Trophoblast cell (in vitro differentiated cells and primary cell): ENCODE measurements at regions not wholly inside any gene's neighbourhood (a gene's known extent, or its start where the extent isn't known, plus 50 kb on each side); places are given as distances from the start of the nearest gene placed in this dataset.

Source experiments
- DNase-seq, 2 donors: peaks; one replicate each; pipeline ENCODE4 v3.0.0-alpha.2; 2016
- H2AFZ ChIP-seq: 2 replicates; pipeline ENCODE4 v1.6.1; 2013; ENCODE audit warnings: low read length, moderate library complexity, mild to moderate bottlenecking; ENCODE audit not compliant: insufficient read depth, poor library complexity
- H2AK5ac ChIP-seq: 2 replicates; pipeline ENCODE4 v1.6.1; 2013; ENCODE audit warnings: mild to moderate bottlenecking, low read length
- H2BK120ac ChIP-seq: 2 replicates; pipeline ENCODE4 v1.6.1; 2013; ENCODE audit warnings: low read length, mild to moderate bottlenecking, moderate library complexity; ENCODE audit not compliant: insufficient read depth, poor library complexity
- H2BK12ac ChIP-seq: 2 replicates; pipeline ENCODE4 v1.6.1; 2013; ENCODE audit warnings: mild to moderate bottlenecking, low read length, moderate library complexity
- H2BK5ac ChIP-seq: 2 replicates; pipeline ENCODE4 v1.6.1; 2013; ENCODE audit warnings: low read length, low read depth, moderate library complexity, mild to moderate bottlenecking; ENCODE audit not compliant: poor library complexity
- H3K14ac ChIP-seq: 2 replicates; pipeline ENCODE4 v1.6.1; 2013; ENCODE audit warnings: mild to moderate bottlenecking, low read length
- H3K18ac ChIP-seq: 2 replicates; pipeline ENCODE4 v1.6.1; 2013; ENCODE audit warnings: mild to moderate bottlenecking, low read length
- H3K23ac ChIP-seq: 2 replicates; pipeline ENCODE4 v1.6.1; 2013; ENCODE audit warnings: low read length
- H3K27ac ChIP-seq: 2 replicates; pipeline ENCODE4 v1.5.1; 2013; ENCODE audit warnings: low read depth, mild to moderate bottlenecking, inconsistent platforms, low read length, moderate library complexity
- H3K27me3 ChIP-seq: 2 replicates; pipeline ENCODE4 v1.6.1; 2013; ENCODE audit warnings: inconsistent platforms, mild to moderate bottlenecking, low read length, moderate library complexity; ENCODE audit not compliant: insufficient read depth
- H3K36me3 ChIP-seq, 2 experiments: 1 replicate in 1 of 2; 2 replicates in 1 of 2; pipeline ENCODE4 v1.6.1; 2013; ENCODE audit warnings: low read length in 2 of 2, mild to moderate bottlenecking in 2 of 2, moderate library complexity in 1 of 2; ENCODE audit not compliant: insufficient read depth in 2 of 2, control insufficient read depth in 1 of 2
- H3K4ac ChIP-seq: 2 replicates; pipeline ENCODE4 v1.6.1; 2013; ENCODE audit warnings: low read depth, mild to moderate bottlenecking, low read length, moderate library complexity
- H3K4me1 ChIP-seq, 2 experiments: 1 replicate in 1 of 2; 2 replicates in 1 of 2; pipeline ENCODE4 v1.6.1; 2013; ENCODE audit warnings: low read length in 2 of 2, mild to moderate bottlenecking in 2 of 2, moderate library complexity in 1 of 2; ENCODE audit not compliant: insufficient read depth in 2 of 2, control insufficient read depth in 1 of 2
- H3K4me2 ChIP-seq: 2 replicates; pipeline ENCODE4 v1.6.1; 2013; ENCODE audit warnings: inconsistent platforms, mild to moderate bottlenecking, low read length, moderate library complexity
- H3K4me3 ChIP-seq: 2 replicates; pipeline ENCODE4 v1.5.1; 2013; ENCODE audit warnings: mild to moderate bottlenecking, low read depth, low read length, inconsistent platforms
- H3K79me1 ChIP-seq: one replicate; pipeline ENCODE4 v1.6.1; 2013; ENCODE audit warnings: low read length
- H3K79me2 ChIP-seq: 2 replicates; pipeline ENCODE4 v1.6.1; 2013; ENCODE audit warnings: low read length, mild to moderate bottlenecking; ENCODE audit not compliant: control insufficient read depth, insufficient read depth, poor library complexity
- H3K9ac ChIP-seq: 2 replicates; pipeline ENCODE4 v1.6.1; 2013; ENCODE audit warnings: mild to moderate bottlenecking, low read length
- H3K9me3 ChIP-seq: 2 replicates; pipeline ENCODE4 v1.6.1; 2013; ENCODE audit warnings: low read depth, mild to moderate bottlenecking, control low read depth, inconsistent platforms, low read length; ENCODE audit not compliant: insufficient read depth
- H4K12ac ChIP-seq: 2 replicates; pipeline ENCODE4 v1.6.1; 2013; ENCODE audit warnings: low read depth, mild to moderate bottlenecking, low read length, moderate library complexity
- H4K8ac ChIP-seq: 2 replicates; pipeline ENCODE4 v1.6.1; 2013; ENCODE audit warnings: low read depth, mild to moderate bottlenecking, low read length, moderate library complexity
- H4K91ac ChIP-seq: one replicate; pipeline ENCODE4 v1.6.1; 2013; ENCODE audit warnings: low read depth, mild to moderate bottlenecking, low read length, moderate library complexity
- WGBS: extraction: QIAGEN DNeasy Blood & Tissue Kit; methylation state at CpG from one replicate; pipeline ENCODE4 v1.1.7; 2013; ENCODE audit warnings: missing lambda C conversion rate; ENCODE audit not compliant: insufficient read length, insufficient coverage; ENCODE audit errors: extremely low coverage; 5-methylcytosine and 5-hydroxymethylcytosine counted together

GRCh38 chr9:118521261-118521660 is 817.1 kb downstream of the TLR4 start:
- no peaks in the 10 kb centered on the region for H3K4me1 ChIP-seq
- H3K4me2 ChIP-seq, result no peak overlapping the region
- no CpG with 5 or more reads among the region's 3 CpGs for WGBS
- H3K9ac ChIP-seq, result no peak overlapping the region
- H3K18ac ChIP-seq, result no peak overlapping the region
- H3K79me2 ChIP-seq, result no peaks in the 10 kb centered on the region
- no peak for DNase-seq
- H2BK120ac ChIP-seq, result no peak overlapping the region
- no peak overlapping the region for H3K4me3 ChIP-seq
- H3K79me1 ChIP-seq, result no peaks in the 10 kb centered on the region
- no peak overlapping the region for H2BK5ac ChIP-seq
- no peak overlapping the region for H2AK5ac ChIP-seq
- no peak overlapping the region for H3K23ac ChIP-seq
- no peaks in the 10 kb centered on the region for H3K27me3 ChIP-seq
- H2BK12ac ChIP-seq, result no peak overlapping the region
- H3K9me3 ChIP-seq, result no peaks in the 10 kb centered on the region
- no peaks in the 10 kb centered on the region for H3K36me3 ChIP-seq
- H3K27ac ChIP-seq, result no peak overlapping the region
- no peak overlapping the region for H2AFZ ChIP-seq
- H4K91ac ChIP-seq, result no peak overlapping the region
- H3K4ac ChIP-seq, result no peak overlapping the region
- no peak overlapping the region for H4K8ac ChIP-seq
- H4K12ac ChIP-seq, result no peak overlapping the region
- no peak overlapping the region for H3K14ac ChIP-seq

GRCh38 chr9:118522093-118523028 is 818.2 kb downstream of the TLR4 start:
- H3K36me3 ChIP-seq, result no peaks in the 10 kb centered on the region

GRCh38 chr9:118527261-118527660 is 823.1 kb downstream of the TLR4 start:
- no peak overlapping the region for H2BK120ac ChIP-seq
- no peaks in the 10 kb centered on the region for H3K36me3 ChIP-seq
- no peak overlapping the region for H4K91ac ChIP-seq
- WGBS, result no CpG with 5 or more reads among the region's 1 CpG
- H3K4ac ChIP-seq, result no peak overlapping the region
- H3K9me3 ChIP-seq, result no peaks in the 10 kb centered on the region
- H4K8ac ChIP-seq, result no peak overlapping the region
- no peaks in the 10 kb centered on the region for H3K79me2 ChIP-seq
- H2AK5ac ChIP-seq, result no peak overlapping the region
- no peak overlapping the region for H2BK5ac ChIP-seq
- H3K27ac ChIP-seq, result no peak overlapping the region
- H3K4me1 ChIP-seq, result no peaks in the 10 kb centered on the region
- H3K4me2 ChIP-seq, result no peak overlapping the region
- H2AFZ ChIP-seq, result no peak overlapping the region
- H3K18ac ChIP-seq, result no peak overlapping the region
- H4K12ac ChIP-seq, result no peak overlapping the region
- no peak for DNase-seq
- no peak overlapping the region for H3K9ac ChIP-seq
- no peaks in the 10 kb centered on the region for H3K79me1 ChIP-seq
- H3K27me3 ChIP-seq, result no peaks in the 10 kb centered on the region
- H2BK12ac ChIP-seq, result no peak overlapping the region
- H3K23ac ChIP-seq, result no peak overlapping the region
- H3K4me3 ChIP-seq, result no peak overlapping the region
- H3K14ac ChIP-seq, result no peak overlapping the region

More at GRCh38 chr9:118522093-118523028, 818.2 kb downstream of the TLR4 start:
- no peak overlapping the region for H2BK12ac ChIP-seq
- no peak overlapping the region for H2BK5ac ChIP-seq
- H3K23ac ChIP-seq, result no peak overlapping the region
- no peak overlapping the region for H2AFZ ChIP-seq
- H3K4me1 ChIP-seq, result no peaks in the 10 kb centered on the region
- no CpG with 5 or more reads among the region's 9 CpGs for WGBS
- H3K4ac ChIP-seq, result no peak overlapping the region
- no peak overlapping the region for H4K12ac ChIP-seq
- no peak overlapping the region for H2AK5ac ChIP-seq
- no peak overlapping the region for H3K14ac ChIP-seq
- no peak overlapping the region for H3K4me3 ChIP-seq
- H3K9ac ChIP-seq, result no peak overlapping the region
- no peaks in the 10 kb centered on the region for H3K79me2 ChIP-seq
- H3K4me2 ChIP-seq, result no peak overlapping the region
- no peak overlapping the region for H2BK120ac ChIP-seq
- H3K18ac ChIP-seq, result no peak overlapping the region
- H4K8ac ChIP-seq, result no peak overlapping the region
- H3K9me3 ChIP-seq, result no peaks in the 10 kb centered on the region
- H3K27me3 ChIP-seq, result no peaks in the 10 kb centered on the region
- no peak overlapping the region for H4K91ac ChIP-seq
- H3K27ac ChIP-seq, result no peak overlapping the region
- peak in 1 of 2 donors; percentile 37 for DNase-seq
- H3K79me1 ChIP-seq, result no peaks in the 10 kb centered on the region

GRCh38 chr9:118529210-118529609 is 825.0 kb downstream of the TLR4 start:
- H3K79me2 ChIP-seq, result no peaks in the 10 kb centered on the region
- H3K27me3 ChIP-seq, result no peaks in the 10 kb centered on the region
- no peak for DNase-seq
- H3K4ac ChIP-seq, result no peak overlapping the region
- H3K27ac ChIP-seq, result no peak overlapping the region
- WGBS, result no CpG with 5 or more reads among the region's 3 CpGs
- H4K12ac ChIP-seq, result no peak overlapping the region
- H3K9me3 ChIP-seq, result no peaks in the 10 kb centered on the region
- H3K23ac ChIP-seq, result no peak overlapping the region
- no peak overlapping the region for H3K9ac ChIP-seq
- no peak overlapping the region for H3K14ac ChIP-seq
- H2BK120ac ChIP-seq, result no peak overlapping the region
- no peaks in the 10 kb centered on the region for H3K36me3 ChIP-seq
- H2AK5ac ChIP-seq, result no peak overlapping the region
- H4K91ac ChIP-seq, result no peak overlapping the region
- H2AFZ ChIP-seq, result no peak overlapping the region
- no peaks in the 10 kb centered on the region for H3K79me1 ChIP-seq
- H3K18ac ChIP-seq, result no peak overlapping the region
- no peak overlapping the region for H2BK5ac ChIP-seq
- no peak overlapping the region for H3K4me2 ChIP-seq
- H2BK12ac ChIP-seq, result no peak overlapping the region
- H3K4me3 ChIP-seq, result no peak overlapping the region
- H4K8ac ChIP-seq, result no peak overlapping the region
- no peaks in the 10 kb centered on the region for H3K4me1 ChIP-seq
